ENCODE measurements at regions not wholly inside any gene's neighbourhood (a gene's known extent, or its start where the extent isn't known, plus 50 kb on each side); places are given as distances from the start of the nearest gene placed in this dataset.

- Histone ChIP-seq H3K4me1 (no peaks in the 10 kb centered on the region), H3K9me3 (no peaks in the 10 kb centered on the region), H3K27me3 (ENCODE audit: insufficient read depth in 3 of 3, low read length in 2 of 3) (peaks cover 0 to 2% (median 0%) of the 10 kb centered on the region in 3 donors), H3K4me3 (no peak overlapping the region), H3K36me3 (ENCODE audit: insufficient read depth in 1 of 2, low read depth in 1 of 2) (no peaks in the 10 kb centered on the region), H3K27ac (no peak overlapping the region)
- DNase-seq (no peak), ATAC-seq (no peak)
- intact Hi-C loops (cut with DNase I), result no loop called here
- TF ChIP-seq, protein P1, sequence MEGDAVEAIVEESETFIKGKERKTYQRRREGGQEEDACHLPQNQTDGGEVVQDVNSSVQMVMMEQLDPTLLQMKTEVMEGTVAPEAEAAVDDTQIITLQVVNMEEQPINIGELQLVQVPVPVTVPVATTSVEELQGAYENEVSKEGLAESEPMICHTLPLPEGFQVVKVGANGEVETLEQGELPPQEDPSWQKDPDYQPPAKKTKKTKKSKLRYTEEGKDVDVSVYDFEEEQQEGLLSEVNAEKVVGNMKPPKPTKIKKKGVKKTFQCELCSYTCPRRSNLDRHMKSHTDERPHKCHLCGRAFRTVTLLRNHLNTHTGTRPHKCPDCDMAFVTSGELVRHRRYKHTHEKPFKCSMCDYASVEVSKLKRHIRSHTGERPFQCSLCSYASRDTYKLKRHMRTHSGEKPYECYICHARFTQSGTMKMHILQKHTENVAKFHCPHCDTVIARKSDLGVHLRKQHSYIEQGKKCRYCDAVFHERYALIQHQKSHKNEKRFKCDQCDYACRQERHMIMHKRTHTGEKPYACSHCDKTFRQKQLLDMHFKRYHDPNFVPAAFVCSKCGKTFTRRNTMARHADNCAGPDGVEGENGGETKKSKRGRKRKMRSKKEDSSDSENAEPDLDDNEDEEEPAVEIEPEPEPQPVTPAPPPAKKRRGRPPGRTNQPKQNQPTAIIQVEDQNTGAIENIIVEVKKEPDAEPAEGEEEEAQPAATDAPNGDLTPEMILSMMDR (IDR thresholded peaks at IDR 0.05), result no peak
- 24 to 32% (median 28%) methylated on average over 6 of the region's 6 CpGs for WGBS, 3 donors
Measured at GRCh38 chr6:91029211-91029610, 442.3 kb upstream of the MAP3K7 start.

DNA sequence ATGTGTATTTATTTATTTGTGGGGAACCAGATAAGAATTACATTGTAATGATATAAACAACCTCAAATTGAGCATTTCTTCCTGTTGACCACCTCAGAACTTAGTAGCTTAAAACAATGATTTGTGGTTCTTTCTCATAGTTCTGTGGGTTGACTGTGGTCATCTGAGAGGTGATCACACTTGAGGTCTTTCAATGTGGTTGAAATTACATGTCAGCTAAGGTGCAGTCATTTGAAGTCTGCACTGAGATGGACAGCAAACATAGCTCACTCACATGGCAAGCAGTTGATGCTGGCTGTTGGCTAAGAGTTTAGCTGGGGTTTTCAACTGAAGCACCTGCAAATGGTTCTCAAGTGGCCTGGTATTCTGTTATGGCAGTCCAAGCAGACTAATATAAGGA is 436.7 kb upstream of the MAP3K7 start:
- no peak for DNase-seq
- H3K9me3 ChIP-seq, result no peaks in the 10 kb centered on the region
- TF ChIP-seq, protein P1 (IDR thresholded peaks at IDR 0.05), result no peak
- no peaks in the 10 kb centered on the region for H3K4me1 ChIP-seq
- H3K27me3 ChIP-seq (ENCODE audit: insufficient read depth in 3 of 3, low read length in 2 of 3), result no peaks in the 10 kb centered on the region
- ATAC-seq, result no peak
- no peaks in the 10 kb centered on the region for H3K36me3 ChIP-seq (ENCODE audit: insufficient read depth in 1 of 2, low read depth in 1 of 2)
- no peak overlapping the region for H3K27ac ChIP-seq
- no peak overlapping the region for H3K4me3 ChIP-seq
- intact Hi-C loops (cut with DNase I), result no loop called here

DNA sequence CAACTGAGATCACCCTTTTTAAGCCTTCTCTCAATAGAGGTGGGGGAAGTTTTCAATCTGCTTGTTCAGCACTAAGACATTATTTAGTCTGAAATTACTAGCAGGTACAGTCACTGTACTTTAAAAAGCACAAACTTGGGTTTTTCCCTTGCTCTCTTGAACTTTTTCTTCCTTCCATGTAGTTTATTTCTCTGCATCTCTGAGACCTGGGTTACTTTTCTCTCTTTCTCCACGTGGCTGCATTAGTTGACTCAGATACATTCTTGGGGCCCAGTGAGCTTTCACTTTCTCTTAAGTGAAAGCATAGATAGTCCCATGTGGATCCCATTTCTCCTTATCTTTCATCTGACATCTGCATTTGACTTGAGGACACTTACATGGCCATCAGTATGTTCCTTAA is 433.9 kb upstream of the MAP3K7 start:
- Histone ChIP-seq H3K4me1 (no peaks in the 10 kb centered on the region), H3K27ac (no peak overlapping the region), H3K36me3 (ENCODE audit: insufficient read depth in 1 of 2, low read depth in 1 of 2) (no peaks in the 10 kb centered on the region), H3K4me3 (no peak overlapping the region), H3K27me3 (ENCODE audit: insufficient read depth in 3 of 3, low read length in 2 of 3) (no peaks in the 10 kb centered on the region), H3K9me3 (no peaks in the 10 kb centered on the region)
- no peak for DNase-seq
- ATAC-seq, result no peak
- intact Hi-C loops (cut with DNase I), result no loop called here
- TF ChIP-seq, protein P1 (IDR thresholded peaks at IDR 0.05), result no peak
- 35 to 48% (median 47%) methylated on average over 1 of the region's 1 CpG for WGBS, 3 donors

GRCh38 chr6:91018586-91018985 is 431.7 kb upstream of the MAP3K7 start:
- no peak overlapping the region for H3K4me3 ChIP-seq
- H3K27ac ChIP-seq, result no peak overlapping the region
- WGBS, 3 donors, result 90 to 93% (median 92%) methylated on average over 3 of the region's 3 CpGs
- DNase-seq (no peak), ATAC-seq (no peak)
- no peaks in the 10 kb centered on the region for H3K27me3 ChIP-seq (ENCODE audit: insufficient read depth in 3 of 3, low read length in 2 of 3)
- TF ChIP-seq, protein P1 (IDR thresholded peaks at IDR 0.05), result no peak
- no peaks in the 10 kb centered on the region for H3K9me3 ChIP-seq
- no peaks in the 10 kb centered on the region for H3K36me3 ChIP-seq (ENCODE audit: insufficient read depth in 1 of 2, low read depth in 1 of 2)
- intact Hi-C loops (cut with DNase I), result loop anchor here in 1 of 2 donors (10.0 kb wide), 1 partner anchor 266 kb away; no protein-coding TSS in a partner anchor
- no peaks in the 10 kb centered on the region for H3K4me1 ChIP-seq

- no peak for DNase-seq
- Histone ChIP-seq H3K27me3 (ENCODE audit: insufficient read depth in 3 of 3, low read length in 2 of 3) (no peaks in the 10 kb centered on the region), H3K4me1 (no peaks in the 10 kb centered on the region), H3K9me3 (no peaks in the 10 kb centered on the region), H3K36me3 (ENCODE audit: insufficient read depth in 1 of 2, low read depth in 1 of 2) (no peaks in the 10 kb centered on the region), H3K4me3 (no peak overlapping the region), H3K27ac (no peak overlapping the region)
- intact Hi-C loops (cut with DNase I), result loop anchor here in 1 of 2 donors (10.0 kb wide), 1 partner anchor 271 kb away; no protein-coding TSS in a partner anchor
- TF ChIP-seq, protein P1 (IDR thresholded peaks at IDR 0.05), result no peak
- ATAC-seq, result no peak
Measured at GRCh38 chr6:91013511-91013910, 426.6 kb upstream of the MAP3K7 start.
